GM21528 (cell line): ENCODE measurements at regions not wholly inside any gene's neighbourhood (a gene's known extent, or its start where the extent isn't known, plus 50 kb on each side); places are given as distances from the start of the nearest gene placed in this dataset.

Experiments used
- ATAC-seq: cut with Tn5 transposase; IDR thresholded peaks from one replicate; pipeline ENCODE4 v1.9.1; 2021; ENCODE audit warnings: mild to moderate bottlenecking, moderate library complexity; ENCODE audit not compliant: unreplicated experiment, low FRiP score

GRCh38 chr1:34270181-34270580, 93.5 kb downstream of the C1orf94 start:
- ATAC-seq = no peak

DNA sequence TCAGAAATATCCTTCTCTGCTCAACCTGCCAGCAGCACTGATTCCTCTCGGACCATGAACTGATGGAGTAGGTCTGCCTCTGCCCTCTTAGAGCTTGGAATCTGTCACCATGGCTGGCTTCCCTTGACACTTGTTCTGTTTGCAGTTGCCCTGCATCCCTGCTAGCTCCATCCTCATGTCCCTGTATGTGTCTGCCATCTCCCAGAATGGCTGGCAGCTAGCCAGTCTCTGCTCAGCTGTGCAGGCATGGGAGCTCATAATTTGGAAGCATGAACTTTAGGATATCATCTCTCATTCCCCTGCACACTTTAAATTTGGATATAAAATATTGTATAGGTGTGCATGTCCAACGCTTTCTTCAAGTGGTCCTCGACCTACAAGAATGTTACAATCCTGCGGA, 95.4 kb downstream of the C1orf94 start:
- no peak for ATAC-seq

- no peak for ATAC-seq
Measured at GRCh38 chr1:34275150-34275549, 98.4 kb downstream of the C1orf94 start.

- no peak for ATAC-seq
Measured at GRCh38 chr1:34276606-34277005, 99.9 kb downstream of the C1orf94 start.

GRCh38 chr1:34277150-34277549, 100.4 kb downstream of the C1orf94 start:
- no peak for ATAC-seq

DNA sequence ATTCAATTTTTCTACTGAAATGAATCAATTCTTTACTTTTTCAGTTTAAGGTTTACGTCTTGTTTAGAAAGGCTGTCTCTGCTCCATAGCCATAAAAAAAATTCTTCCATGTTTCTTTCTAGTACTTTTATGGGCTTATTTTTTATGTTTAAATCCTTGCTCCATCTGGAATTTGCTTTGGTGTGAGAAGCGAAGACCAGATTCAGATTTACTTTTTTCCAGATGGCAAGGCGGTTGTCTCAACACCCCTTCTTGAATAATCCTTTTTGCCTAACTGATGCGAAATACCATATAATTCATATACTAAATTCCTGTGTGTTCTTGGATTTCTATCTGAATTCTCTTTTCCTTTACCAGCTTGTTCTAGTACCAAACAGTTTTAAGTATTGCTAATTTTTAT, 101.5 kb downstream of the C1orf94 start:
- no peak for ATAC-seq

DNA sequence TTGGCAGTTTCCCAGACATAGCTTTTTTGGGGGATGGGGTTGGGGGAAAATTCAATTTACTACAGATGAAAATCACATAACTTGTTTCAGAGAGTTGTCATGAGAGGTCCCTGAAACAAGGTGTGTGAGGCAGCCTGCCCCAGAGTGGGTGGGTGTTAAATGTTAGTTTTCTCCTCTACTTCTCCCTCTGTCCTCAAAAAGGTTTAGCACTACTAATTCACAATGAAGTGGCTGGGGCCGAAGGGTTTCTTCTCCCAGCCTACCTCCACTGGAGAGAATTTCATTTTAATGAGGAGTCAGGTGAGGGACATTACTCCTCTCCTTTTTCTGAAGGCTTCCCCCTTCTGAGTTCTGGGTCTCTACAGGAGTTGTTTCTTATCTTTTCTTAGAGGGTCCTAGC, 103.3 kb downstream of the C1orf94 start:
- no peak for ATAC-seq

DNA sequence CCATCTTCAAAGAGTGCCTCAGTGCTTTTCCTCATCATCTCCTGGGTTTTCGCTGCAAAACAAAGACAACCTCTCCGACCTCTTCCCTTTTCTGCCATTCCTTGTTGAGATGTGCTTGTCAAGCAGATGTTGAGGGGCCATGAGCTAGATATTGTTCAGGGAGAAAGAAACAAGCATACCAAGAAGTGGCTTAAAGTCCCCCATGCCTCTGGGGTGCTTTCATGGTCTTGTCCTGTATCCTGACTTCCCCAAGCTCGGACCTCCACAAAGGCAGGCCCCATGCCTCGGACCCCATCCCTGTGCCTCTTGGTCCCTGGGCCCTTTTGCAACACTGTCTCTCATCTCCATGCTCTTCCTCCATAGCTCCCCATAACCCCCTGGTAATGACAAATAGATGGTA, 103.8 kb downstream of the C1orf94 start:
- no peak for ATAC-seq

DNA sequence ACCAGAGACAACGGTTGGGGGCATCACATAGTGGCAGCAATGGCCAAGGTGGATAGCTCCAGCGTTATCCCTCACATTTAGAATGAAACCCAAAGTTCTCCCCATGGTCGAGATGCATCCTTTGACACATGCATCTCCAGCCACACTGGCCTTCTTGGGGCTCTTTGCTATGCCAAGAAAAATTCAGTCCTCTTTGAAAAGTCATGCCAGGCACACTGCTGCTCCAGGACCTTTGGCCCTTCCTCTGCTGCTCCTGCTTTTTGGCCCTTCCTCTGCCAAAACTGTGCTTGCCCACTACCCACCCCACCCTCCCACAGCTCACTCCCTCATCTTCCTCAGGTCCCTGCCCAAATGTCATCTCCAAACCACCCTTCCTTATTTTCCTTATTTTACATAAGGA, 106.4 kb downstream of the C1orf94 start:
- ATAC-seq = no peak

GRCh38 chr1:34286511-34286910, 109.8 kb downstream of the C1orf94 start:
- no peak for ATAC-seq

GRCh38 chr1:34290831-34291230, 114.1 kb downstream of the C1orf94 start:
- ATAC-seq = no peak

GRCh38 chr1:34292472-34292871, 115.8 kb downstream of the C1orf94 start:
- no peak for ATAC-seq

- ATAC-seq = no peak
Measured at GRCh38 chr1:34296059-34296458, 119.4 kb downstream of the C1orf94 start.

GRCh38 chr1:34302798-34303197, 126.1 kb downstream of the C1orf94 start:
- no peak for ATAC-seq

DNA sequence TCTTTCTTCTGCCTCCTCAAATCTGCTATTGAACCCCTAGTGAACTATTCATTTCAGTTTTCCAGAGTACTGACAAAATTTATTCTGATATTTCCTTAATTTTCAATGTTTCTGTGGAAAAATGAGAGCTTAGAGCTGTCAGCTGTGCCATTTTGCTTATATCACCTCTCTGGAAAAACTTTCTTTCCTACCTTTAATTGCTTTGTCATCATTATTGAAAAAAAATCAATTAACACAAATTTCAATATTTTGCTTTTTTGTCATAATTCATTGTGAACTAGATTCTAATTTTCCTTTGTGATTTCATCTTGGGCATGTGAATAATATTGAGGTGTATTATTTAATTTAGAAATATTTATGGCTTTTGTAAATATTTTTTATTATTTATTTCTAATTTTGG, 126.5 kb downstream of the C1orf94 start:
- no peak for ATAC-seq

- no peak for ATAC-seq
Measured at GRCh38 chr1:34306568-34306967, 129.9 kb downstream of the C1orf94 start.

GRCh38 chr1:34312359-34312758, 135.7 kb downstream of the C1orf94 start:
- ATAC-seq = no peak

GRCh38 chr1:34315974-34316373, 139.3 kb downstream of the C1orf94 start:
- no peak for ATAC-seq

- ATAC-seq = no peak
Measured at GRCh38 chr1:34316773-34317172, 140.1 kb downstream of the C1orf94 start.

- no peak for ATAC-seq
Measured at GRCh38 chr1:34319218-34319617, 142.5 kb downstream of the C1orf94 start.

DNA sequence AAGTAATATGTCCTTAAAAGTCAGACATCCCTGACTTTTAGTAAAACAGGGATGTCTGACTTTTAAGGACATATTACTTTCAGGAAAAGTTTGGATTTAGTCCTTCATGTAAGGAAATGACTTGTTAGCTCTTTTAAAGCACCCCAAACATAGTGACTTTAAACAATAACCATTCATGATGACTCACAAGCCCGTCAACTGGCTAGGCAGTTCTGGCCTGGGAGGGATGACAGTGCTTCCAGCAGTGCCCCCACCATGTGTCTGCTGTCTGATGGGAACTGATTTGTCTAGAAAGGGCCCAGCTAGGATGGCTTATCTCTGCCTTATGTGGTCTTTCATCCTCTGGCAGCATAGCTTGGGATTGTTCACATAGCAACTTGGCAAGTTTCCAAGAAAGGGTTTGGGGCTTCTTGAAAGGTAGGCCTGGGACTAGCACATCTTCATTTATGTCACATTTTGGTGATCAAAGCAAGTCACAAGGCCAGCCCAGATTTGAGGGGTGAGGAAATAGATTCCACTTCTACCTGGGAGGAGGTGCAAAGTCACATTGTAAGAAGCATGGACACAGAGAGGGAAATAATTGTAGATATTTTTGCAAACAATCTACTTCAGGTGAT, 143.5 kb downstream of the C1orf94 start:
- ATAC-seq = no peak

- no peak for ATAC-seq
Measured at GRCh38 chr1:34322969-34323368, 146.3 kb downstream of the C1orf94 start.

GRCh38 chr1:34324879-34325440, 148.3 kb downstream of the C1orf94 start:
- ATAC-seq = no peak
